Immature natural killer cell (primary cell): ENCODE measurements at regions not wholly inside any gene's neighbourhood (a gene's known extent, or its start where the extent isn't known, plus 50 kb on each side); places are given as distances from the start of the nearest gene placed in this dataset.

ENCODE experiments used
- DNase-seq, 3 donors: peaks; one replicate each; pipeline ENCODE4 v3.0.0; 2022; ENCODE audit warnings: mixed read lengths in 1 of 3
- H3K27ac Mint-ChIP-seq, 6 donors: one replicate each; pipeline ENCODE4 v1.8.0; 2020; ENCODE audit warnings: mixed read lengths in 6 of 6, mild to moderate bottlenecking in 5 of 6, inconsistent platforms in 4 of 6, moderate library complexity in 3 of 6
- H3K27me3 Mint-ChIP-seq, 3 donors: one replicate each; pipeline ENCODE4 v1.8.0; 2020 to 2021; ENCODE audit warnings: low read depth in 3 of 3, mild to moderate bottlenecking in 3 of 3, mixed read lengths in 3 of 3, moderate library complexity in 3 of 3, inconsistent platforms in 1 of 3
- H3K36me3 Mint-ChIP-seq, 3 donors: one replicate each; pipeline ENCODE4 v1.8.0; 2020; ENCODE audit warnings: mixed read lengths in 3 of 3, inconsistent platforms in 2 of 3, mild to moderate bottlenecking in 2 of 3
- H3K4me1 Mint-ChIP-seq, 2 donors: one replicate each; pipeline ENCODE4 v1.8.0; 2020; ENCODE audit warnings: inconsistent platforms in 2 of 2, mild to moderate bottlenecking in 2 of 2, mixed read lengths in 2 of 2, moderate library complexity in 1 of 2
- H3K4me3 Mint-ChIP-seq, 5 donors: one replicate each; pipeline ENCODE4 v1.8.0; 2020; ENCODE audit warnings: mild to moderate bottlenecking in 5 of 5, mixed read lengths in 5 of 5, inconsistent platforms in 3 of 5, moderate library complexity in 3 of 5
- H3K9me3 Mint-ChIP-seq, 6 donors: one replicate each; pipeline ENCODE4 v1.8.0; 2020; ENCODE audit warnings: mild to moderate bottlenecking in 6 of 6, mixed read lengths in 6 of 6, inconsistent platforms in 4 of 6, moderate library complexity in 3 of 6

DNA sequence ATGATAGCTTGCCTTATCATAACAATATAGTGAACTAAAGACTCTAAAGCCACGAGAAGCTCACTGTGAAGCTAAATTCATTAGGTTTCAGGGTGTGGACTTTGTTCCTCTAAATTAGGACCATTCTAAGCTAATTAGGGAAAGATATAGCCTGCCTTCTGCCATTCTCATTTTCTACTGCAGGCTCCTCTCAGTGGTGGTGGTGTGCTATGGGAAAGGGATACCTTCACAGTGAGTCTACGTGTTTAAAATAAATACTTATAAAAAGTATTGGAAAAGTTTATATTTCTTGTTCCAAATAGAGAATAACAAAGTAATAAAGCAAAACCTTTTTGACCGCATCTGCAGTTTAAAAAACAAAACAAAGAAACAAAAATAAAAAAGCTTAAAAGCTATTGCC is 327.7 kb downstream of the PAPSS1 start:
- Mint-ChIP-seq H3K27ac (no peak overlapping the region), H3K4me3 (no peak overlapping the region), H3K27me3 (no peaks in the 10 kb centered on the region), H3K9me3 (peaks cover 0 to 11% (median 4%) of the 10 kb centered on the region in 6 donors), H3K36me3 (no peaks in the 10 kb centered on the region), H3K4me1 (no peaks in the 10 kb centered on the region)
- no peak for DNase-seq

DNA sequence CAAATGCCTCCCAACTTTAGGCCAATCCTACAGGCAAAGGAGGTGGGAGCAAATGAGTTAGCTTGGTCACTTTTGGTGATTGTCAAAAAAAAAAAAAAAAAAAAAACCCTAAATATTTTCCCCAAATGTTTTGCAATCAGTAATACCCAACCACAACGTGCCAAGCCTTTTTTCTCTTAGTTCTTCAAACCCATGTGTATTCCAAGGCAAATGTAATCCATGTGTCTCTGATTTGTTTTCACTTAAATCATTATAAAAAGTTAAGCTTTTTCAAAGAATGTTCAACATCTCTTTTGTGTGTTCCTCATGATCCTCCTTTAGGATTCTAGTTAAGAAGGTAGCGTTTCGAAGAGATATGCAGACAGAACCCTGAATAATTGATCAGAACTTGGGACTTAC is 328.4 kb downstream of the PAPSS1 start:
- no peaks in the 10 kb centered on the region for H3K27me3 Mint-ChIP-seq
- no peak overlapping the region for H3K27ac Mint-ChIP-seq
- H3K4me3 Mint-ChIP-seq = no peak overlapping the region
- peaks cover 0 to 11% (median 3%) of the 10 kb centered on the region in 6 donors for H3K9me3 Mint-ChIP-seq
- no peak for DNase-seq
- H3K36me3 Mint-ChIP-seq = no peaks in the 10 kb centered on the region
- no peaks in the 10 kb centered on the region for H3K4me1 Mint-ChIP-seq

GRCh38 chr4:107391009-107391629 is 328.9 kb downstream of the PAPSS1 start:
- no peaks in the 10 kb centered on the region for H3K27me3 Mint-ChIP-seq
- no peaks in the 10 kb centered on the region for H3K4me1 Mint-ChIP-seq
- peaks cover 0 to 11% (median 3%) of the 10 kb centered on the region in 6 donors for H3K9me3 Mint-ChIP-seq
- no peaks in the 10 kb centered on the region for H3K36me3 Mint-ChIP-seq
- H3K4me3 Mint-ChIP-seq = no peak overlapping the region
- DNase-seq = no peak
- no peak overlapping the region for H3K27ac Mint-ChIP-seq

- Mint-ChIP-seq H3K36me3 (no peaks in the 10 kb centered on the region), H3K27me3 (no peaks in the 10 kb centered on the region), H3K27ac (no peak overlapping the region), H3K9me3 (peaks cover under 1 to 18% (median 5%) of the 10 kb centered on the region in 6 donors), H3K4me3 (no peak overlapping the region), H3K4me1 (no peaks in the 10 kb centered on the region)
- DNase-seq = no peak
Observed at GRCh38 chr4:107389965-107390364, 330.1 kb downstream of the PAPSS1 start.

DNA sequence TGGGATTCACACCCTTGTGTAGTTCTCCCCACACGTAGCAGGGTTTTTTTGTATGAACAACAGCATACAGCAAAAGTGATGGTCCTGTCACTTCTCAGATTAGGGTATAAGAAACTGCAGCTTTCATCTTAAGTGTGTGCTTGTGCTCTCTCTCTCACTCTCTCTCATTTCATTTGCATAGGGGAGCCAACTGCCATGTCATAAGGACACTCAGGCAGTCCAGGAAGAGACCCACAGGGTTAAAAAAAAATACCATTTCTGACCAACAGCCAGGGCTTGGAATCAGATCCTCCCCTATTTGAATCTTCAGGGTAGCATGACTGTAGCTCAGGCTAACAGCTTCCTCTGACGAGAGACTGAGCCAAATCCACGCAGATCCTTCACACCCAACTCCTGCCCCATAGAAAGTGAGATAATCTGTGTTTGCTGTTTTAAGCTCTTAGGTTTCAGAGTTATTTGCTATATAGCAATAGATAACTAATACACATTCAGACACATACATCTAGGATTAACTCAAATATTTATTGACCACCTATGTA is 331.2 kb downstream of the PAPSS1 start:
- Mint-ChIP-seq H3K9me3 (peaks cover 2 to 23% (median 5%) of the 10 kb centered on the region in 6 donors), H3K27me3 (no peaks in the 10 kb centered on the region), H3K4me1 (no peaks in the 10 kb centered on the region), H3K27ac (no peak overlapping the region), H3K4me3 (no peak overlapping the region), H3K36me3 (no peaks in the 10 kb centered on the region)
- DNase-seq = no peak

DNA sequence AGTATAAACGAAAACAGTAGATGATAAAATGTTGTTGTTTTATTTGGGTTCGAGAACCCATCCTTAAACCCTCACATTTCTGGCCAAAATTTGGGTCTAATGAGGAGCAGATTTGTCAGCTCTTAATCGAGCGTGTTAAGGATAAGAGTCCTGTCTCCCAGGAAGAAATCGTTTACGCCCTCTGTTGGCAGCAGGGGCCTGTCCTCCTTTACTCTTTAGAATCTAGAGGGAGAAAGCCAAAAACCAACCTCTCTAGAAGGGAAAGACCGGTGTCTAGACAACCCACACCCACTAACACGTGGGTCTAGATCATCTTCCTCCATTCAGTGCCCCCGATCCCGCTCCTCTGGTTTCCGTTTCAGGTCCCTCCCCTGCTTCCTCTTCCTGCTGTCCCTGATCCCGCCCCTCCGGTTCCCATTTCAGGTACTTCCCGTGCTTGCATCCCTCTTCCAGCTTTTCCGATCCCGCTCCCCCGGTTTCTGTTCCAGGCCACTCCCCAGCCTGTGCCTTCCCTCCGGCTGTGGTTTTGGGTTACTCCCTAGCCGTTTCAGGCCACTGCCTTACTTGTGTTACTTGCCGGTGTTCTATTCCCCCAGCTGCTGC is 339.1 kb downstream of the PAPSS1 start:
- H3K4me1 Mint-ChIP-seq = no peaks in the 10 kb centered on the region
- no peaks in the 10 kb centered on the region for H3K36me3 Mint-ChIP-seq
- H3K9me3 Mint-ChIP-seq = peaks cover 4 to 25% (median 6%) of the 10 kb centered on the region in 6 donors
- H3K4me3 Mint-ChIP-seq = no peak overlapping the region
- H3K27ac Mint-ChIP-seq = no peak overlapping the region
- peaks cover 0 to 2% (median 0%) of the 10 kb centered on the region in 3 donors for H3K27me3 Mint-ChIP-seq
- no peak for DNase-seq

DNA sequence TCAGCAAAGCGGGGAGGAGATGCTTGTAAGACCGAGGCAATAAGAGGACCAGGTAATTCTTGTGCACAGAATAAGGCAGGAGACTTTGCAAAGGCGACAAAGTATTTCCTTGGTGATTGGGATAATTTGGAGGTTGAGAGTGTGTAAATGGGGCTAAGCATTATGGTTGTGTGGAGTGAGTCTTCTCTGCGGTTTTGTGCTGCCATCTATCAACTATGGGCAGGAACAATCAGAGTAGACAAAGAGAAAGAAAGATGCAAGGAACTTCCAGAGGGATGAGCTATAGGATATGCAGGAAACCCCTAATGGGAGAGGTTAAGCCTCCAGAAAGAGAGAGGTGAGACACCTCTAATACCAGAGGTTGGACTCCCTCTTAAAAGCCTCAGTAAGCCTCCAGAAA is 339.8 kb downstream of the PAPSS1 start:
- H3K27me3 Mint-ChIP-seq = peaks cover 0 to 2% (median 0%) of the 10 kb centered on the region in 3 donors
- no peak for DNase-seq
- H3K4me3 Mint-ChIP-seq = no peak overlapping the region
- no peak overlapping the region for H3K27ac Mint-ChIP-seq
- H3K9me3 Mint-ChIP-seq = peaks cover 1 to 19% (median 4%) of the 10 kb centered on the region in 6 donors
- H3K4me1 Mint-ChIP-seq = no peaks in the 10 kb centered on the region
- no peaks in the 10 kb centered on the region for H3K36me3 Mint-ChIP-seq

DNA sequence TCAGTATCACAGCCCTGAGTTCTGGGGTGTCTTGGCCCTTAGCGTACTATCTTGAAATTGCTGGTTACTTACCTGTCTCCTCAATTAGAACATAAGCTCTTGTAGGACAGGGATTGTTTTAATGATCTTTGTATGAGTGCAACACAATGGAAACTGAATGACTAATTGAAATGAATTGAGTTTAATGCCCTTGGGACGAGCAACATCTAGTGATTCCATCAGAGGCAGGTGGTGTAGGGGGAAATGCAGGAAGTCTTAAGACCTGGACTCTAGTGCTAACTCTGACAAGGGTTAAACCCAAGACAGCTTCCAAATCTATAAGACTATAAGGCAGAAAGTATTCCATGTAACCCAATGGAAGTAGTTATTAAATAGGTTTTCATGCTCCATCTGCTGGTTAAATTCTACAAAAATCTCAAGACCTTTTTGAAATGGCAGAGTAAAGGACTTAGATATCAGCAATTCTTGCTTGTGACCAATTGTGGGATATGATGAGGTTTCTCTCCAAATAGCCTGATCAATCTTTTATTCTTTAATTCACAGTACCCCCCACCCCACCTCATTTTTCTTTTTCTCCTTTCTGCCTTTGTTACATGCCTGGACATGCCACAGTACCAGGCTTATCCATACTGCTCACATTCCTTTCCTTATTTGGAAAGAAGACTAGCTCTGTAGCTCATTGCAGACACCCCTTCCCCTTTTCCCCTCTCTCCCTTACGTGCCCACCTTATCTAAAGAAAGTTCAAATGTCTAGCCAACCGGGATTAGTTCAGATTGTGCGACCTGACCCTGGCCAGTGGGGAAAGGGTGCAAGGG is 340.8 kb downstream of the PAPSS1 start:
- no peak for DNase-seq
- Mint-ChIP-seq H3K4me3 (no peak overlapping the region), H3K4me1 (no peaks in the 10 kb centered on the region), H3K27me3 (peaks cover 0 to 2% (median 0%) of the 10 kb centered on the region in 3 donors), H3K27ac (no peak overlapping the region), H3K9me3 (peaks cover 1 to 13% (median 5%) of the 10 kb centered on the region in 6 donors), H3K36me3 (no peaks in the 10 kb centered on the region)

GRCh38 chr4:107376293-107376692 is 340.2 kb upstream of the DKK2 start:
- no peak for DNase-seq
- peaks cover 0 to 2% (median 0%) of the 10 kb centered on the region in 3 donors for H3K27me3 Mint-ChIP-seq
- H3K27ac Mint-ChIP-seq = no peak overlapping the region
- H3K9me3 Mint-ChIP-seq = peaks cover 7 to 12% (median 9%) of the 10 kb centered on the region in 6 donors
- H3K4me1 Mint-ChIP-seq = no peaks in the 10 kb centered on the region
- no peak overlapping the region for H3K4me3 Mint-ChIP-seq
- no peaks in the 10 kb centered on the region for H3K36me3 Mint-ChIP-seq

- H3K27ac Mint-ChIP-seq = no peak overlapping the region
- peaks cover 2 to 20% (median 10%) of the 10 kb centered on the region in 6 donors for H3K9me3 Mint-ChIP-seq
- no peaks in the 10 kb centered on the region for H3K27me3 Mint-ChIP-seq
- H3K36me3 Mint-ChIP-seq = no peaks in the 10 kb centered on the region
- DNase-seq = no peak
- no peaks in the 10 kb centered on the region for H3K4me1 Mint-ChIP-seq
- H3K4me3 Mint-ChIP-seq = no peak overlapping the region
Observed at GRCh38 chr4:107366900-107367299, 330.8 kb upstream of the DKK2 start.

GRCh38 chr4:107366016-107366735 is 330.1 kb upstream of the DKK2 start:
- no peak for DNase-seq
- Mint-ChIP-seq H3K36me3 (no peaks in the 10 kb centered on the region), H3K27me3 (no peaks in the 10 kb centered on the region), H3K4me3 (no peak overlapping the region), H3K4me1 (no peaks in the 10 kb centered on the region), H3K27ac (no peak overlapping the region), H3K9me3 (peaks cover 2 to 15% (median 5%) of the 10 kb centered on the region in 6 donors)

GRCh38 chr4:107363125-107363524 is 327.0 kb upstream of the DKK2 start:
- Mint-ChIP-seq H3K9me3 (peaks cover 3 to 13% (median 4%) of the 10 kb centered on the region in 6 donors), H3K36me3 (no peaks in the 10 kb centered on the region), H3K4me1 (no peaks in the 10 kb centered on the region), H3K27me3 (peaks cover 0 to 2% (median 2%) of the 10 kb centered on the region in 3 donors), H3K4me3 (no peak overlapping the region), H3K27ac (no peak overlapping the region)
- DNase-seq = no peak

DNA sequence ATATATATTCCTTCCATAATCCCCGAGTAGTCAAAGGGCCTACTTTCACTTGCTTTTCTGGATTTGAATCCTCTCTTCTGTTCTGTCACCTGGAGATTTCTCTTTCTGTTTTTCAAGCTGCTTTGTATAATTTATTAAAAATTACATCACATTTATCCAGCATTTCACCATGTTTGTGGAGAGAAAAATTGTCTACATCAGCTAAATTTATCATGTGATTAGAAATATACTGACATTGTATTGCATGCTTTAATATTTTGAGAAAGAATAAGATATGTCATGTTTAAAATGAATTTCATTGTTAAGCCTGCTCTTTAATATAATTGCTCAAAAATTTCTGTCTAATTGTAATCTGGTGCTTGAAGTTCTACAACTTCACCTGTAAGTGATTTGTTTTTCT is 323.1 kb upstream of the DKK2 start:
- DNase-seq = no peak
- Mint-ChIP-seq H3K9me3 (peaks cover 1 to 9% (median 4%) of the 10 kb centered on the region in 6 donors), H3K27me3 (peaks cover 0 to 2% (median 2%) of the 10 kb centered on the region in 3 donors), H3K27ac (no peak overlapping the region), H3K4me1 (no peaks in the 10 kb centered on the region), H3K4me3 (no peak overlapping the region), H3K36me3 (no peaks in the 10 kb centered on the region)
